HG02642 (cell line): ENCODE measurements at regions not wholly inside any gene's neighbourhood (a gene's known extent, or its start where the extent isn't known, plus 50 kb on each side); places are given as distances from the start of the nearest gene placed in this dataset.
A peak's percentile ranks its signal among the peaks of the same experiment; 100 is the strongest.

Experiments used
- ATAC-seq: cut with Tn5 transposase; IDR thresholded peaks from one replicate; pipeline ENCODE4 v1.9.1; 2021; ENCODE audit warnings: mild to moderate bottlenecking; ENCODE audit not compliant: unreplicated experiment, poor library complexity

GRCh38 chr2:60331115-60331809 is 222.2 kb downstream of the BCL11A start:
- ATAC-seq: no peak

- no peak for ATAC-seq
Measured at GRCh38 chr2:60329225-60329624, 224.2 kb downstream of the BCL11A start.

GRCh38 chr2:60324536-60324935 is 228.9 kb downstream of the BCL11A start:
- no peak for ATAC-seq

- no peak for ATAC-seq
Measured at GRCh38 chr2:60321816-60322215, 231.6 kb downstream of the BCL11A start.

GRCh38 chr2:60320724-60321123 is 232.7 kb downstream of the BCL11A start:
- no peak for ATAC-seq

- no peak for ATAC-seq
Measured at GRCh38 chr2:60319031-60319547, 234.4 kb downstream of the BCL11A start.

DNA sequence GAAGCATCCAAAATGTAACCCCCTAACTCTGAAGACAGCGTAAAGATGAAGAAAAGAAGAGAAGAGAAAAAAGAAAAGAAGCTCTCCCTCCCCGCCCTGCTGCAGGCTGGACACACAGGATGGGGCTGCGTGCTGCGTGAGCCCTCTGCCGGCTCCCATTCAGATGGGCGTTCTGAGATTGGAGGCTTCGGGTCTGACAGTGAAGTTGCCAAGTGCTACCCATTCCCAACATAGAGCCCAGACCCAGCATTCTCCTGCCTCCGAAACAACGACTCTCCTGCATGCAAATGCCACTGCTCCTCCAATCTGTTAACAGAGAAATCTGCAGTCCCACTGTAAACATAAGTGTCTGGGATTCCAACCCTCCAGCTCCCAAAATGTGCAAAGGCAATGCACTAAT is 234.9 kb downstream of the BCL11A start:
- ATAC-seq: no peak

DNA sequence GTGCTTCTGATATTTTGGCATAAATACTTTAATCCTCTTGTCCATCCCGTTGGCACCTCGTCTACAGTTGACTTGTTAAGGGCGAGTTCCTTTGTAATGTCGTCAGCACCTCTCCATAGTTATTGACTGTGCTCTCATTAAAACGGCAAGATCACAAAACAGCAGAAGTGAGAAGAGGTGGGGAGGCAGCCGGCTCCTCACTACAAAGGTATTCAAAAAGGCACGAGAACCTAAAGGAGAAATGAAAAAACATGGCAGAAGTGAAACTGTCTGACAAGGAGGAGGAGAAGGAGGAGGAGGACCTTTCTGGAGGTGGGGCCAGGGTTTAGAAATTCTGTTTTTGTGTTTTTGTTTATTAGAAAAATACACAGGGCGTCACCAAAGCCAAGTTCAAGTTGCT is 235.6 kb downstream of the BCL11A start:
- ATAC-seq: peak; percentile 79

DNA sequence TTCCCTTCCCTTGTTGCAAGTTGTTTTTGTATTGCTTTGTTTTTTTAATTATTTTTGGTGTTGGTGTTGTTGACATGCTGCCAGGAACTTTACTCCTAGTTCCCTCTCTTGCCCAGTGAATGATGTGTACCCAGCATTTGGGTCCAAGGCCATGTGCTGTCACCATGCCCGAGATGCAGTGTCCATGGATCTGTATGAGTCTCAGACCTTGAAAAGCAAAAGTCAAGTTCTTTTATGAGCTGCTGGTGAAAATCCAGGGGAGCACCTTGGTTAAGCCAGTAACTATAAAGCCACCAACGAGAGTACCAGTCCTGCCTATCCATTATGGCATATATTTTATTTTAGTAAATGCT is 236.4 kb downstream of the BCL11A start:
- no peak for ATAC-seq

GRCh38 chr2:60316381-60317033 is 236.9 kb downstream of the BCL11A start:
- no peak for ATAC-seq

DNA sequence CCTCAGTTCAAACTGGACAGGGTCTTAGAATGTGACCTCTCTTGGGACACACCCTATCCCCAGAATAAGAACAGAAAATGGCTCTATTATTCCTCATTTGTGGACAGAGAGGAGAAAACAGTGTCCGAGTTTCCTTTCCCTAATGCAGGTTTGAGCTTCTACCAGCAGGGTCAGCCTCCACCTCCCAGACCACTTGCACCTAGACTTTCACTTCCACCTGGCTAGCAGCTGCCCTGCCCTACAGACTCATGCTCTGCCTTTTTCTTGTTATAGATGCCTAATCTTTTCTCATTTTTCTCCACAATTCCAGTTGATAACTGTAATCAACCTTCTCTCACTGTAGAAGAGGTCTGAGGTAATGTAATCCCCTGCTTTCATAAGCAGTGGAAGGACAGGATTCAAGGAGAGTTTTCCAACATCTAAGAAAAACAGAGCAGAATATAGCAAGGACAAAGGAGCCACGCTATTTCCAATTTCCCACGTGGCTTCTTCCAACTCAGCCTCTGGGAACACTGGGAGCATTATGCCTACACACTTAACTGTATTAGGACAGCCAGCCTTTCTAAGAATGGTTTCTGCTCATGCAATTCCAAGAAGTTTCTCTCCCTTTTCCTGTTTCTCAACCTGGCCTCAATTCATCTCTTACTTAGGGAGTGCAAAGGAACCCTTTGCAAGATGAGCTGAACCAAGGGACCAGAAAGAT is 239.8 kb downstream of the BCL11A start:
- ATAC-seq: no peak

DNA sequence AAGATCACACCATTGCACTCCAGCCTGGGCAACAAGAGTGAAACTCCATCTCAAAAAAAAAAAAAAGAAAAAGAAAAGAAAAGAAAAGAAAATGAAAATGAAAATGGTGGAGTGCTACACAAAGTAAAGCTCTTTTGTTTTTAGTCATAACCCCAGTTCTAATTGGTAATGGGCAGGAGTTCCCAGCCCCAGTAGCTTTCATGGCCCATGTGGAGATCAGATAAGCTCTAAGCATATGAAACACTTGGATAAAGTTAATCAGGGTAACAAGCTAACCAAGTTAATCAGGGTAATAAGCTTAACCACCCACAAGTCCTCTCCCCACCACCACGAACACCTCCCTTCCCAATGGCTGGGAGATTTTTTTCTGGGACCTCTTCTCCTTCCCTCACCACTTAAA is 240.8 kb downstream of the BCL11A start:
- ATAC-seq: peak; percentile 70

GRCh38 chr2:60311524-60311923 is 241.9 kb downstream of the BCL11A start:
- peak; percentile 47 for ATAC-seq

DNA sequence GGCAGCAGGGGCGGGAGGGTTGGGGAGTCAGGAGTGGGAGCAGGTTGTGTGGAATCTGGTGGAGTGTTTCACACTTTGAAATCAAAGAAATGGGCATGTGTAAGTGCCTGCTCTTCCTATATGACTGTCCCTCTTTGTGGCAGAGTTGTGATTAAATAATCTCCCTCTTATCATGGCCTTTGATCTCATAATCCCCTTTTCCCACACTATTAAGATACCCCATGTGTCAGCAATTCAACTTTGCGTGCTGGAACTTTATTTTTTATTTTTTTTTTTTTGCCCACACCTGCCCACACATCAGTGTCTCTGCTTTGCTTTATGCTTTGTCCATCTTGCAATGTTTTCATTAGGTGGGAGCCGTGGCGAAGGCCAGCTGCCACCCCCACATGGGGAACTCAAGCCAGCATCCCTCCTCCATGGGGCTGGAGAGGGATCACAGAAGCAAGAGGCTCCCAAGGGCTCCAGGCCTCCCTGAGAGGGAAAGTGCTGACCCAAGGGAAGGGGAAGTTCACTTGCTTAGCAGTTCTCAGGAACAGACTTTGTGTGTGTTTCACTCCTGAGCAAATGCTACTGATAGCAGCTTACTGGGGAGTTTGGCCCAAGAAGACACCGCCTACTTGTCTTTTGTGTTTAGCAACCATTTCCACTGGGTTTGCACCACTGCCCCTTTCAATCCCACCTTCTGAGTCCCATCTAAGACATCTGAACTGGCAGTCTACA is 243.4 kb downstream of the BCL11A start:
- ATAC-seq: no peak

DNA sequence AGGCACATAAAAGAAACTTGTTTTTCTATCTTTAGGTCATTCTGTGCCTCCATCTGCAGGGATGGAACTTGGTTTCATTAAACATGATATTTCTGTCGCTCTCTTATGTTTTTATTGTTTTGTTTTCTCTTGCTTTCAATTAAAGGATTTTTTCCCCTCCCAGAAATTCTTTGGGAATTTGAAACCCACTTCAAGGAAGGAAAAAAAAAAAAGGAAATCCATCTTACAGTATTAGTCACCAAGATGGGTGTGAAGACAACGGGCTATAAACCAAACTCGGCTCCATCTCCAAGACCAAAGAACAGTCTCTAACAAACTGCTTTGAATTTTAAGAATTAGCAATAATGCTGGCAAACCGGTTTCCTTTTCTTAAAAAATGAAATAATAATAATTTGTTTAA is 244.1 kb downstream of the BCL11A start:
- no peak for ATAC-seq

- ATAC-seq: no peak
Measured at GRCh38 chr2:60306267-60306861, 247.1 kb downstream of the BCL11A start.

- ATAC-seq: no peak
Measured at GRCh38 chr2:60303680-60304079, 249.8 kb downstream of the BCL11A start.

DNA sequence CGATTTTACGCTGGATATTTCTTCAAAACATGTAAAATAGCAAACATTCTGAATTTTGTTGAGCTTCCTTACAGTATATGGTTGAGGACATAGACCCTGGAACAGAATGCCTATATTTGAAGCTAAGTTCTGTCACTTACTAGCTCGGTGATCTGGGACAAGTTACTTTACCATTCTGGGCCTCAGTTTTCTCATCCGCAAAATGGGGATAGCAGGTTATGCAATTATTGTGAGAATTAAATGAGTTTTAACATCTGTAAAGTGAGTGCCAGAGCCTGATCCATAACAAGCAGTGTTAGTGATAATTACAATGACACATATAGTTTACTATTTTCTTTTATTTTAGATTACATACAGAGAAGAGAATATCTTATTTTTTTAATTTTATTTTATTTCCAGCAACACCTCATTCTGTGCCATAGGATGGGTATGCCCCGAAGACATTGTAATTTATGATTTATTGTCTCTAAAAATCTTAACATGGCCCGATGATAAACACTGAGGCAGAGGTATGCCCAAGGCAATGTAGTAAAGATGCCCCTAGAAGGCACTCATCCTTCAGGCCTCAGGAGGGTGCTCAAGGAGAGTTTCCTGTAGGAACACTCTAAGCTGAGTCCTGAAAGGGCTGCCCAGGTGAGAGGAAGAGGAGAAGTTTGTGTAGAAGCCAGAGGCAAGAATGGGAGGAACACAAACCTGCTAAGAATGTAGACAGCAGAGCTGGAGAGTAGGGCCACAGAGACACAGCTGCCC is 250.9 kb downstream of the BCL11A start:
- ATAC-seq: no peak

DNA sequence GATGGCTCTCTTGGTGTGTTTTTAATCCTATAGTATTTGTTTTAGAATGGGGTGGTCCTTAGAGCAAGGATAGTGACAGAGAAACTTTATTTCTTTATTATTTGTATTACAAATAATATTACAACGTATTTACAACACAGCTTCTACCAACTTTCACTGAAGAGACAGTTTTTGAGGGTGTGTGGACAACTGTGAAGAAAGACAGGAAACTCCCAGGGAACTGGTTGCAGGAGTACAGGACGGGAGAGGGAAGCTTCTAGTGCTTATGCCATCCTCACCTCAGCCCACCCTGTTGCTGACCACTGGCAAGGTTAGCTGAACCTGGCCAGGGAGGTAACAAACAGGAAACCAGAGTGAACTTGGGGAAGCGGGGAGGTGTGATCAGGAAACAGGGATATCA is 251.7 kb downstream of the BCL11A start:
- no peak for ATAC-seq

DNA sequence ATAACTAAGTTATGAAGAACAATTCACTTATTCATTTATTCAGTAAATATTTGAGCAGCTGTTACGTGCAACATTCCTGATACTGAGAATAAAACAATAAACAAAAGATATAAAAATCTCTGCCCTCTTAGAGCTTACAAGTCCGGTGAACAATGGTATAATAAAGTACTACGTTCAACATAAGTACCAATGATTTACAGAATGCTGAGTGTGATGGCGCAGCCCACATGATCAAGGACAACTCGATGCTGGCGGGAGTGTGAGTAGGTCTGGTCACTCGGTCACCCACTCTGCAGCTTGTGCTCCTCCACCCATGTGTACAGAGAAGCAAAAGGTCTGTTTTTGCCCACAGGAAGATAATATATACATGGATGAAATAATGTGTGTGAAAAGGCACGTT is 254.3 kb downstream of the BCL11A start:
- ATAC-seq: no peak
